GM19324 (cell line): ENCODE measurements at regions not wholly inside any gene's neighbourhood (a gene's known extent, or its start where the extent isn't known, plus 50 kb on each side); places are given as distances from the start of the nearest gene placed in this dataset.

Experiments
- ATAC-seq: cut with Tn5 transposase; IDR thresholded peaks from one replicate; pipeline ENCODE4 v1.9.1; 2021; ENCODE audit warnings: mild to moderate bottlenecking, moderate library complexity; ENCODE audit not compliant: unreplicated experiment, low FRiP score

DNA sequence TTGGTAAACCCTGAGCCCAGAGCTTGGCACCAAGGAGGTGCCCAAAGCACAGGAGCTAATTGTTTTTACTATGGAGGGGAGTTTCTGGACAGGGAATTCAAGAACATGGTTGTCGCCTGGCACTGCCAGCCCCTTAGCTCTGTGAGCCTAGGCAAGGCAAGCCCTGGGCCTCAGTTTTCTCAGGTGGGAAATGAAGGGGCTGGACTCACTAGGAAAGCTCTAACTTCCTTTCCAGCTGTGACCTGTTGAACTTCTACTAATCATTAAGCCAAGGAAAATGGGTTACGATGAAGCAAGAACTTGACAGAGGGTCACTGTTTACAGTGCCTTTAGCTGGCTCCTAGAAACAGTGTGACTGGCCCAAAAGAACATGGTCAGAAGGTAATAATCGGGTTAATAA lies 277.2 kb downstream of the SHQ1 start:
- no peak for ATAC-seq

DNA sequence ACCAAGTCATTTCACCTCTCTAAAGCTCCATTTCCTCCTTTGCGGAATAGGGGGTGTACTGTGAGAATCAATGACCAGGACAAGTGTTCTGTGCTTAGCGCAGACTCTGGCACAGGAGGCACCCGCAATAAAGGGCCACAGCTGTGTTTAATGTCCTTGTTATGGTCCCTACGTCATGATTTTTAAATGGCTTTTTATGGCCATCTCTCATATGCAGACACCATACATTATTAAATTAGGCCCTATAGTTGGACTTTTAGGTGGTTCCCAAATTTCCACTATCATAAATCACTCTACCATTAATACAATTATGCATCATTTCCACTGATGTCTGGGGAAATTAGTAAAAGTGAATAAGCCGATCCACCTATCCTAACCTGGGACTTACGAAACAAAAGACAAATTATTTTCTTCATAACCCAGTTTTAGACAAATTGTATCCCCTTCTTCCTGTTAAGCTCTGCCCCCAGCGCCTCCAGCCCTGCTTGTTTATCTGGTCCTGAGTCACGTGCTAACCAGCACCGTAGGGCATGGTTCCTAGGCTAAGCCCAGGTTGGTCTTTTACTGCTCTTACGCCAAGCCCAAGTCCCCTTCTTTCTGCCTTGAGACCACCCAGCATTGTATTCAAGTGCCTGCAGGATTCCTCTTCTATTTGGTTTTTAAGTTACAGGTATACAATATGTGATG lies 278.3 kb downstream of the SHQ1 start:
- ATAC-seq = no peak

DNA sequence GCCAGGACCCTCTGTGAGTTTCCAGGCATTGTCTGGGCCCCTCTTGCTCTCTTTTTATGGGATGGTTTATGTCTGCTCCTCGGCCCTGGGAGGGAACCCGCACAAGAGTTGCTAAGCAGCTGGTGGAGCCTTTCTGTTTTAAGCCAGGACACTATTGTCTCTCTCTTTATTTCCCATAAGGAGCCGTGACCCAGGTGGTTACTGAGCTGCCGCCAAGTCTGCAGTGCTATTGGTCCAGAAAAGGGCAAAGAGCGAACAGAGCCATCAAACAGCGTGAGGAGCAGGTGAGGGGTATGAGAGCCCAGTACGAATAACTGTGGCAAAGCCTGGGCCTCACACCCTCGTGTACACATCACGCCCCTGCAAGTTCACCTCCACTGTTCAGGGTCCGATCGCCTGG lies 280.2 kb downstream of the SHQ1 start:
- ATAC-seq = no peak

DNA sequence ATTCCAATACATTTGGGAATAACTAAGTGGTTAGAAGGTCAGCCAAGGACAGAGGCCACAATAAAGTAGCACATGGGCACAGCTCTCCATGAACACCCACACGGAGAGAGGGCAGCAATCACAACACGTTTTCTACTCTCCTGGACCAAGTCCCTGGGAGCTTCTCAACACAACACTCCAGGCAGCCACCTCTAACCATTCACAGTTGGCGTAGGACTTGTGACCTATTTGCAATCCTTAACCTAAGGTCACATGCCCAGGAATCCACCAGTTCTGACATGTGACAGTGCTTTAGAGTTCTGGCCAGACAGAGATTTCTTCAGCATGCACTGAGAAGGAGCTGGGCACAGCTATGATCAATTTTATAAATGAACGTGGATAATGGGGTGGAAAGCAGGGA lies 280.8 kb downstream of the SHQ1 start:
- no peak for ATAC-seq

DNA sequence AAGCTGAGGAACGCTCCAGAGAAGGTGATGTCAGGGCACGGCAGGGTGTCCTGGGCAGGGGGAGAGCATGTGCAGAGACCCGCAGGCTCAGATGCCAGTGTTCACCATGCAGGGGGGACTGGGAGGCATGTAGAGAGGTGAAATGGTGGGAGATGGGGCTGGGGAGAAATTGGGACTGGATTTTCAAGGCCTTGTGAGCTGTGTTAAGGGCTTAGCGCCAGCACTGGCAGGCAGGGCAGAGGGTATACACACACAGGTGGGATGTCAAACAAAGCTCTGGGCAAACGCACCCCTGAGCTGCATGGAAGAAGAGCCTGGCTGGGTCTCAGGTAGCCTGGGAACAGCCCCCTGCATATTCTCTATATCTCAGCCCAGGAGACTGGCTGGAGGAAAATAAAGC lies 282.7 kb downstream of the SHQ1 start:
- ATAC-seq = no peak

DNA sequence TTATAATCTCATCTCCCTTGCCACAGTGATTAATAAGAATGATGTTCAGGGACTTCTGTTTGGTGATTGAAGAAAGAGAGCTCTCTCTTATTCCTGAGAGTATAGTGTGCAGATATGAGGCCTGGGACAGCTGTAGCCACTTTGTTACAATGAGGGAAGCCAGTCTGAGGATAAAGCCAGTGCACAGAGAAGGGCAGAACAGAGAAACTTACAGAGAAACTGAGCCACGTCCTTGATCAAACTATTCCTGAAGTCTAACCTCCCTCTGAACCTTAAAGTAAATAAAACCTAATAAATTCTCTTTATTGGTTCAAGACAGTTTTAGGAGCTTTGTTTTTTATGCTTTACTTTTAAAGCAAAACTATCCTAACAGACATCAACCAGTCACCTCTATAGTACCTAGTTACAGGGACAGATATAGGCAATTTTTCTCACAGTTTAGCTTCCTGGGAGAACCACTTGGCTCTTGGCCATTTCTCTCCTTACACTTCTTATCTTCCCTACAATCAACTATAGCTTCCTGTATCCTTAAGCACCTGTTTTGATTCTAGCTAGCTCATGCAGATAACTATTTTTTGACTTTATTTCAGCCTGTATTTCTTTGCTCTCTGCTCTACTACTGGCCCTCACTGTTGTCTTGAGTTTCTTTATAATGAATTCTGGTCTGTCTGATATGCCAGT lies 284.4 kb downstream of the SHQ1 start:
- ATAC-seq = no peak

DNA sequence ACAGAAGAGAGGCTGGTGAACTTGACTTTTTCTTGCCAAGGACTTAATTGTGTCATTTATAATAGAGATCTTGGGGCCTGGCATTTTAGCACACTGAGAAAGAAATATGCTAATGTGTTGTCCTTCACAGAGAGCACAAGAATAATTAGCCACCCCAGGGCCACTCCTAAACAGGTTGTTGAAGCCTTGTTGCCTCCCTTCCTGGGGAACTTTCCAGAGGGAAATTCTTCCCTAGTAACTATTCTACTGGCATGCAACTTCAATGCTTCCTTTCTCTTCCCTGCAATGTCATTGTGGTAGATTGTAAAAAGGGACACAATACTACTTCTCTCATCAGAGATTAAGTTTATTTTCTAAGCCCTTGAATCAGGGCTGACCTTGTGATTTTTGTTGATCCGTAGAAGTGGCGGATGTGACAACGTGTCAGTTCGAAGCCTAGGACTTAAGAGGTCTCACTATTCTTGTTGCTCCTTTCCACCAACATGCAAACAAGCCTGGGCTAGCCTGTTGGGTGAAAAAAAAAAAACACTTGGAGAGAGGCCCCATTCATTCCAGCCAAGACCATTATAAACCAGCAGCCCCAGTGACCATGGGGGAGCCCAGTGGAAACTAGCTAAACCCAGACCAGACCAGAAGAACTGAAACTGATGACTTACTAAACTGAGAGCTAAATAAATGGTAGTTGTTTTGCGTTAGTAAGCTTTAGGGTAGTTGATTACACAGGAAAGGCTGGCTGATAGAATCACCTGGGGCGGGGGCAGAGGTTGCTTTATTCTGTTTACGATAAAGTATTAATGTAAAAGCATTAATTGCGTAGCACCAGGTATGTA lies 287.2 kb downstream of the SHQ1 start:
- ATAC-seq = no peak

DNA sequence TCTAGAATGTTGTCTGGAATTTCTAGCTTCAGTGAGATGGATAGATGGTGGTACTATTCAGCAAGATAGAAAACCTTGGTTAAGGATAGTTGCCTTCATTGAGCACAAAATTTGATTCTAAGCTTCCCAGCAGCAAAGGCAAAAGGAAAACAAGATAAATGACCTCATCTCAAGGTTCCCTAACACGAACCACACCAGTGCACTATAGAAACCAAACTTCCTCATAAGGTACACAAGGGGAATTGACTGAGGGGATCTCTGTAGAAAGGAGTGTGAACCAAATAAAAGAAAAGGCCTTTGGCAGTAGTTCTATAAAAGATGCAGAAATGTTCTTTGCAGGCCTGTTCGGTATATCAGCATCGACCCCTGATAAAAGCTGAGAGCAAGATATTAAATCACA lies 288.9 kb downstream of the SHQ1 start:
- no peak for ATAC-seq

DNA sequence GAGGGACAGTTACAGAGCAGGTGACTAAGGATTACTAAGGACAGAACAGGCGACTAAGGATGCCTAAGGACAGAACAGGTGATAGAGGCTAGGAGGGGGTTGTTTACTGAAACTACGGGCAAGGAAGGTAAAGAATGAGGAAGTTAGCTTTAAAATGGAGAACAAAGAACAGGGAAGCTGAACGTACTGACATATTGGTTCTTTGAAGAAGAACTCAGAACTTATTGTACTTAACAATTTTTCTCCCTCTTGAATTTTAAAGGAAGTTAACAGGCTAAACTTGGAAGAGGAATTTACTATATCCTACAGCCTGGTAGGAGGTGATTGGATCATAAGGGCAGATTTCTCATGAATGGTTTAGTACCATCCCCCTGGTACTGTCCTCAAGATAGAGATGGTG lies 290.2 kb downstream of the SHQ1 start:
- no peak for ATAC-seq

DNA sequence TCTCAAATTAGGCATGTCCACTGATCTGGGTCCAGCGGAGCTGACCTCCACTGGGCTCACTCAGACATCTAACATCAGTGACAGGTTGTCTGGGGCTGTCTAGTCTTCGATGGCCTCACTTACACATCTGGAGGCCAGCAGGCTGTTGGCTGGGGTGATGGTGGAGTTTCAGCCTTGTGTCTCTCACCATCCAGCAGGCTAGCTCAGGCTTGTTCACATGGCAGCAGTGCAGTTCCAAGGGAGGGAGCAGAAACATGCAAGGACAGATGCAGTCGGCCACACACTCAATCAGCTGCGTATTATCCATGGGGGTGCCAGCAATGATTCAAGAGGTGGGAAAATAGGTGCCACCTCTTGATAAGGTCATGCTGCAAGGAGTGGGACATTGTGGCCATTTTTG lies 292.5 kb downstream of the SHQ1 start:
- ATAC-seq = no peak

DNA sequence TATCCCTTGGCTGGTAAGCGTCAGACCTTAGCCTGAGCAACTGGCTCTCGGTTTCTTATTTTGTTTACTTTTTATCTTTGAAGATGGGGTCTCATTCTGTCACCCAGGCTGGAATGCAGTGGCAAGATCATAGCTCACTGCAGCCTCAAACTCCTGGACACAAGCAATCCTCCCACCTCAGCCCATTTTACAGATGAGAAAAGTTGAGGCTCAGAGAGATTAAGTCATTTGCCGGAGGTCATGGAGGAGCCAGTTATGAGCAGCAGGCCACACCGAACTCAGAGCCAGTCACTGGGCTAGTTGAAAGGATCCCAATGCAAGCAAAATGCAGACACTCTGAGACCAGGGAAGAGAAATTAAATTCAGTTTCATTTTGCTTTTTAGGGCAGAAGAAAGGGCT lies 293.6 kb downstream of the SHQ1 start:
- no peak for ATAC-seq

DNA sequence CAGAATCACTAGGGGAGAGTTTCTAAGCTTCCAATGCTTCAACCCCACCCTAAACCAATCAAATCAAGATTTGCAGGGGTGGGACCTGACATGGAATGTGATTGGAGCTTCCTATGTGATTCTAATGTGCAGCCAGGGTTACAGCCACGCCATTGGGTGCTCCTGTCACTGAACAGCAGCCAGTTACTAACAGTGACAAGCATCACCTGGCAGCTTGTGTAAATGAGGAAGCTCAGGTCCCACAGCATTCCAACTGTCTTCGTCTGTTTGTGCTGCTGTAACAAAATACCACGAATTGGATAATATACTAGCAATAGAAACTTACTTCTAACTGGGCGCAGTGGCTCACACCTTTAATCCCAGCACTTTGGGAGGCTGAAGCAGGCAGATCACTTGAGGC lies 294.9 kb downstream of the SHQ1 start:
- no peak for ATAC-seq

DNA sequence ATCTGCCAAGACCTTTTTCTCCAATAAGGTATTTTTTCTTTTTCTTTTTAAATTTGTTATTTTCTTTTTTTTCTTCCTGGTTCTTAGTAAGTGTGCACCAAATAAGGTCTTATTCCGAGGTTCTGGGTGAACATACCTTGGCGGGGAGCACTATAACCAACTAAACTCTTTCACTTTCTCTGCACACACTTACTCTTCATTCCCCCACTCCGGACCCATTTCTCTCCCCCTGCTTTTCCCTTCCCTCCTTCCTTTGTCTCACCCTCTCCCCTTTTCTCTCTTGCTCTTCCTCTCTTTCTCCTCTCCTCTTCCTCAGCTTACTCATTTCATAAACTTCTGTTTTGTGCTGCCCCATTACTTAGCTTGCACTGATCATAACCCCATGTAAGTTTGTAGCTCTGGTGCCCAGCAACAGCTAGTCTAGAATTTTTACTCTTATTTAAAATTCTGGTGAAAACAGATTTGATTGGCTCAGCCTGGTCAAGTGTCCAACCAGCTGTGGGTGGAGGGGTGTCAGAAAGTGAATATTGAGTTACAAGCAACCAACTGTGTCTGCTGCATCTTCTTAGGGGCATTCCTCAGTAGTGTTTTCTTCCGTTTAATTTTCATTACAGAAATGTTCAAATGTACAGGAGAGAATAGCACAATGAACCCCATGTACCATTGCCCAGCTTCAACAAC lies 297.5 kb downstream of the SHQ1 start:
- ATAC-seq = no peak

DNA sequence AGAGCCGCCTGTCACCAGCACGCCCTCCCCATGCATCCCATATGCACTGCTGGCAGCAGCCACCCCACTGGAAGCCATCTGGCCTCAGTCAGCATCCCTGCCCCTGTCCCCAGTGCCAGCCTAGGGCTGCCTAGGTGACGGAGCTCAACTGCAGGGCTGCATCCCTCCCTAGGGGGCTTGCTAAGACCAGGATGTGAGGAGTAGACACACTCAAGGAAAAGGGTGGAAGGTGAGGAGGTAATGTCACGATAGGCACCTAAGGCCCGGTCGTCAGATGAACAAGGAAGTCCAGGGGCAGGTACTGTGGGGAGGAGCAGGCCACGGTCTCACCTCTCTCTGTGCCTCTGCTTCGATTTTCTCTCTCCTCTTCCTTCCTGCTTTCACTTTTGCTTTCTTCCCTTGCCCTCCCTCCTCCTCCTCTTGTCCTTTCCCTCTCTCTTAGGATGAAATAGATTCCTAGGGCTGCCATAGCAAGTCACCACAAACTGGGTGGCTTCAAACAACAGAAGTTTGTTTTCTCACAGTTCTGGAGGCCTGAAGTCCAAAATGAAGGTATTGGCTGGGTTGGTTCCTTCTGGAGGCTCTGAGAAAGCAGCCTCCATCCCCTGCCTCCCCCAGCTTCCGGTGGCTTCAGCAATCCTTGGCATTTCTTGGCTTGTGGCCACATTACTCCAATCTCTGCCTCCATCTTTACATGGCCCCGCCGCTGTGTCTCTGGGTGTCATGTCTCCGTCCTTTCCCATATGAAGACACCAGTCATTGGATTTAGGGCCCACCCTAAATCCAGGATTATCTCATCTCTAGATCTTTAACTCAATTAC lies 298.3 kb downstream of the SHQ1 start:
- no peak for ATAC-seq

DNA sequence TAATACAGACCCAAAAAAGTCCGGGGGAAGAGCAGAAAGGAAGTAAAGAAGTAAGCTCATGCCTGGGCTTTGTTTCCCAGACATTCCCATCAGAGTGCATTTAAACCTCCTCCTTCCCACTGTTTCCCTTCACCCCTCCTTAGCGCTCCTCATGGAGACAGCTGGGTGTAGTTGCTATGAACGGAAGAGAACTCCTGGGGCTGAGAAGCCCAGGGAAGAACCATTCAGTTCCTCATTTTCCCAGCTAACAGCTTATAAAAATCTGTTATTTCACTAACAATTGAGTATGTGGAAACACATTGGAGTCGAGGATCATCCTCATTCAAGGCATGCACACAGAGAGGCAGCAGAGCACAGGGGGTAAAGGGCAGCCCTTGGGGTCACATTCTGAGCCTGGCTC lies 299.3 kb downstream of the SHQ1 start:
- ATAC-seq = no peak

DNA sequence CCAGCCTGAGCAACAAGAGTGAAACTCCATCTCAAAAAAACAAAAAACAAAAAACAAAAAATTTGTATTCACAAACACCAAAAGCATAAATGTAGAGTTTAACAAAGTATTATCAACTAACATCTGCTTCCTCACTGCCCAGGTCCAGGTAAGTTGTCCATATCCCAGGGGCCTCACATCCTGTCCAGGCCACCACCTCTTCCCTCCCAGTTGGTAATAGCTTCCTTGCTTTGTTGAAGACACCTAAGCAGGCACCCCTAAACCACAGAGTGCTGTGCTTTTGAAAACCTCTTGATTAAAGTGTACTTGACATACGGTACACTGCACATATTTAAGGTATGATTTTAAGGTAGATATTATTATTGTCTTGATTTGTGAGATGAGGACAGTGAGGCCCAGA lies 299.8 kb downstream of the SHQ1 start:
- no peak for ATAC-seq

DNA sequence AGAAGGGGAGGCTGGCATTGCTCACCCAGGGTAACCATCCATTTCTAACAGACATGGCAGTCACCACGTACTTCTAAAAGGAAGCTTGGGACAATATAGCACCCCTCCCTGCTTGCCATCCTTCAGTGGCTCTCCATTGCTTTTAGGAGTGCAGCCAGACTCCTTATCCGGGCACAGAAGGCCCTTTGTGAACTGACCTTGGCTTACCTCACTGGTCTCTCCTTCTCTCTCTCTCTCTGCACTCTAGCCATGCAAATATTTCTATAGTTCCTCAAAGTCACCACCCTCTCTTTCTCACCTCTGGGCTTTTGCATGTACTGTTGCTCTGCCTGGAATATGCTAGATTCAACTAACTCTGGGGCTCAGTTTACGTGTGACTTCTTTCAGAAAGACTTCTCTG lies 301.1 kb downstream of the SHQ1 start:
- no peak for ATAC-seq

DNA sequence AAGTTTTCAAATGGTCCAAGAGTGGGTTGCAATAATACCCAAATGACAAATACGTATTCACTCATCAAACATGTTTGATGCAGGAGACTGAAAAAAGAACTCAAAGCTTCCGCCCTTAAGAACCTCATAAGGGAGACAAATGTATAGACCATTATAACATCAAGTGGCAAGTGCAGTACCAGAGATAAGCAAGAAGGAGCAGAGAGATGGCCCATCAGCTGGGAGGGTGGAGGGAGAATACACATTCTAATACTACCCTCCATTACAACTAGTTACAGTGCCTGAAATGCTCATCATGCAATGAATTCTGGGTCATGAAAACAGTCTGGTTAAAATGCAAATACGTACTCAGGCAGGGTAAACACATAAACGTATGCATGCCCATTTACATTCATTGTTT lies 304.0 kb downstream of the SHQ1 start:
- no peak for ATAC-seq

DNA sequence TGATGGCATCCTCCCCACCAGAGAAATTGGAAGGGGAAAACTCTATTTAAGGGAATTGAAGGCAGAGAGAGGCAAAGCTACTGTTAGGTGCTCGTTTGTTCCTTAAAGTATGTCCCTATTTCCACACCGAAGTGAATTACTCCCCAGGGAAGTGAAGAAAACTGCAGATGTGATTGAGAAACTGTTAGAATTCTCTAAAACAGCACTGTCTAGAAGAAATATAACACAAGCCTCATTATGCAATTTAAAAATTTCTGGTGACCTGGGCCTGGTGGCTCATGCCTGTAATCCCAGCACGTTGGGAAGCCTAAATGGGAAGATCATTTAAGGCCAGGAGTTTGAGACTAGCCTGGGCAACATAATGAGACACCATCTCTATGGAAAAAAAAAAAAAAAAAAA lies 305.0 kb downstream of the SHQ1 start:
- ATAC-seq = no peak

DNA sequence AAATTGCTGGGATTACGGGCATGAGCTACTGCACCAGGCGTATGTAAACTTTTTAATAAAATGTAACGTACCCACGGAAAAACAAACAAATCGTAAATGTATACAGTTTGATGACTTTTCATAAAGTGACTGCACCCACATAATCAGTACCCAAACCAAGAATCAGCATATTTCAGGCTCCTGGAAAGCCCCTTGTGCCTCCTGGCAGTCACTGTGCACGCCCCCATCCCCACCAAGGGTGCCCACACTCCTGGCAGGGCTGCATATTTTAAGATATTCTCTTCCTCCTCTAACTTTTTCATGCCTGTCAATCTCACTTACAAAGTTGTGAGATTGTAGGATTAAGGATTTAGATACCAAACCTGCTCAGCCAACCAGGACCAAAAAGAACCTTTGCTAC lies 305.5 kb downstream of the SHQ1 start:
- ATAC-seq = no peak
